AML-193 (cell line): ENCODE measurements at regions not wholly inside any gene's neighbourhood (a gene's known extent, or its start where the extent isn't known, plus 50 kb on each side); places are given as distances from the start of the nearest gene placed in this dataset.
"Not testable (repeated sequence)": the region's sequence is repeated elsewhere in the genome, so short reads cannot be mapped to it uniquely, and the experiment has no call there.

ENCODE experiments used
- DNase-seq, 2 experiments: peaks; one replicate each; lab custom pipeline; 2025; lab: John Stamatoyannopoulos, UW

- DNase-seq, result no peak
These were observed 274.3 kb downstream of the ISL1 start for GRCh38 chr5:51657340-51658240.

GRCh38 chr5:51661646-51662265 is 278.5 kb downstream of the ISL1 start:
- no peak for DNase-seq

- no peak for DNase-seq
These were observed 281.4 kb downstream of the ISL1 start for GRCh38 chr5:51664491-51665250.

DNA sequence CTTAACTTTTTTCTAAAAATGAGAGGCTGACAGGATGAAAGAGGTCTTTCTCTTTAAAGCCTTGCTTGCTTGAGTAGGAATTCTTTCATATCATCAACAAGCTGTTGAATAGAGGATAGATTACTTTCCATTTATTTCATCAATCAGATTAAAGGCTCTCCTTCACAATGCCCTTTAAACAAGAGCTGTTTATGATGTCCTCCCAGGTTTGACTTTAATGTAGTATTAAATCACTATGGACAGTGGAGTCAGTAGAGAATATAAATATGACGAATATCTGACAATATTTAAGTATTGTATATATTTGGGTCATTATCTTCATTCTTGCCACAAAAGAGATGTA is 282.0 kb downstream of the ISL1 start:
- DNase-seq, result no peak

- no peak for DNase-seq
These were observed 285.8 kb downstream of the ISL1 start for GRCh38 chr5:51669095-51669494.

GRCh38 chr5:51678330-51678729 is 295.1 kb downstream of the ISL1 start:
- no peak for DNase-seq

GRCh38 chr5:51679286-51679685 is 296.0 kb downstream of the ISL1 start:
- no peak for DNase-seq

DNA sequence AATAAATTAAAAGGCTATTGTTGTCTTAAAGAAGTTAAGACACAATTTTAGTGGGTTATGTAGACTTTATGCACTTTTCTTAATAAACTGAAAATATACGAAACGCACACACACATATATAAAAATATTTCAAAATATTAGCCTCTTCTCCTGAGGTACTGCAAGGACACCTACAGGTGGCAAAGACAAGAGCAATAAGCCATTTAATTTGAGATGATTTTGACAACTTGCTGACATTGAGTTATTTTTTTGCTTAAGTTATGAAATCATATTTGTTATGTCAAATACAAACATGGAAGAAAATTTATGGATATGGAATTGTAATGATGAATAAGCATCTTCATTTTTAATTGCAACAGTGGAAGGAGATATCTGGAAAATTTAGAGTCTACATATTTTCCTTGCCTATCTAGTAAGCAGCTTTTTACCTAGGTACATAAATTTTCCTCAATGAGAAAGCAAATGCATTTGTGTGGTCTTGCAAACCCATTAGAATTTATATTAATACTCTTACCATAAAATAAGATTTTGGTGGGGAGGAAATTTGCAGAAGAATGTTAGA is 301.6 kb downstream of the ISL1 start:
- DNase-seq, result no peak

GRCh38 chr5:51685419-51685818 is 302.2 kb downstream of the ISL1 start:
- no peak for DNase-seq

- no peak for DNase-seq
These were observed 303.4 kb downstream of the ISL1 start for GRCh38 chr5:51686622-51687021.

GRCh38 chr5:51691538-51692079 is 308.4 kb downstream of the ISL1 start:
- DNase-seq, result no peak

- no peak for DNase-seq
These were observed 311.6 kb downstream of the ISL1 start for GRCh38 chr5:51694826-51695225.

DNA sequence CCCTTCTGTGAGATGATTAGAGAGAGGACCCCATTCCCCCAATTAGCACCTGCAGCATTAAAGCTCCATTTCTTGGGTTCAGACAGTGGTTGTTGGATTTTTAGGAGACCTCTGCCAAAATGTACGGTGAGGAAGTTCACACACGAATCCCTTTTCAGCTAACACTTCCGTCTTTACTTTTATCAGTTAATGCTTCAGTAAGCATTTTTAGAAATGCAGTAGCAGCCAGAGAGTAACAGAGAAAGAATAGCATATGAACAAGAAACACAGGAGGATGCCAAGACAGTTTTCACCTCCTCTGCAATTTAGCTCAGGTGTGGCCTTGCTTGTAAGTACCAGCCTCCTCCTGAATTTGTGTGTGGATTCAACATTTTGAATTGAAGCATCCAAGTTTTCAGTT is 312.9 kb downstream of the ISL1 start:
- no peak for DNase-seq

DNA sequence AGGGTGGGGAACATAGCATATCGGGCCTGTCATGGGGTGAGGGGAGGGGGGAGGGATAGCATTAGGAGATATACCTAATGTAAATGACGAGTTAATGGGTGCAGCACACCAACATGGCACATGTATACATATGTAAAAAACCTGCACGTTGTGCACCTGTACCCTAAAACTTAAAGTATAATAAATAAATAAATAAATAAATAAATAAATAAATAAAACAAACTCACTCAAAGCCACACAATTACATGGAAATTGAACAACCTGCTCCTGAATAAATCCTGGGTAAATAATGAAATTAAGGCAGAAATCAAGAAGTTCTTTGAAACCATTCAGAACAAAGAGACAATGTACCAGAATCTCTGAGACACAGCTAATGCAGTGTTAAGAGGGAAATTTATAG is 318.8 kb downstream of the ISL1 start:
- not testable (repeated sequence) for DNase-seq

DNA sequence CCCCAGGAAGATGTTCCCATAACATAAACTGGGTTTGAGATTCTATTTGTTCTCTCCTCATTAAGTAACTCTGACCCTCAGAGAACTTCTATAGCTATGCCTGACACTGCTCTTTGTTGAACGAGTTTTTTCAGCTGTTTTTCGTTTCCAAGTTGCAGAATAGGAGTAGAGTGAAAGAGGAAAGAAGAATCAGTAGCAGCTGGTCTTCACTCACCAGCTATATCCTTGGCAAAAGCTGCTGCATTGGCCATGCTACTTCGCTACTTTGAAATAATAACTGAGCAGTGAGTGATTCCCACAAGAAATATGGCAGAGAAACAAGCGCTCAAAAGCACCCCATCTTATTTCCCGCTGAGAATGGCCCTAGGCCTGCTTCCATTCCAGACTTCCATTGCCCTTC is 329.0 kb downstream of the ISL1 start:
- no peak for DNase-seq

- DNase-seq, result not testable (repeated sequence)
These were observed 332.2 kb downstream of the ISL1 start for GRCh38 chr5:51715445-51715844.

DNA sequence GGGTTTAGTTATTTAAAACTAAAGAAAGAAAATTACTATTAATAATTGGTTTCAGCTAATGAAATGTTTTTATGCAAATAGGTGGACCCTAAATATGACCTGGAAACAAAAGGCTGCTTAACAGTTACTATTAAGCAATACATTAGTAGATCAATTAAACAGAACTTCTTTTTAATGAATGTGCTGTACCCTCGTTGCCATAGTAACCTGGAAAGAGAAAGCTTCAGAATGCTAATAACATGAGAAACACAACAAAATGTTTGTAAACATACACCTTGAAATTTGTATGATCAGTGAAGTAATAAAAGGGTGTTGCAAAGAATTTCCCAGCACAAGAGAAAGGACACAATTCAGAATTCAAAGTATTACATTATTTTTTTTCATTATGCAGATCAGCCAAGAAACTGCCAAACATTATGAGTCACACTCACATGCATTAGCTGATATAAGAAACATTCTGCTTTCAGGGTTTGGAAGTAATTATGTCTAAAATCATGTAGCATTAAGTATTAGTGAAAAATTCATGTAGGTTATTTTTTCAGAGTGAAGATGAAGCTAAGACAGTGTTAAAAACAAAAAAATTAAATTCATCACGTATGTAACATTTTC is 348.3 kb downstream of the ISL1 start:
- DNase-seq, result no peak

DNA sequence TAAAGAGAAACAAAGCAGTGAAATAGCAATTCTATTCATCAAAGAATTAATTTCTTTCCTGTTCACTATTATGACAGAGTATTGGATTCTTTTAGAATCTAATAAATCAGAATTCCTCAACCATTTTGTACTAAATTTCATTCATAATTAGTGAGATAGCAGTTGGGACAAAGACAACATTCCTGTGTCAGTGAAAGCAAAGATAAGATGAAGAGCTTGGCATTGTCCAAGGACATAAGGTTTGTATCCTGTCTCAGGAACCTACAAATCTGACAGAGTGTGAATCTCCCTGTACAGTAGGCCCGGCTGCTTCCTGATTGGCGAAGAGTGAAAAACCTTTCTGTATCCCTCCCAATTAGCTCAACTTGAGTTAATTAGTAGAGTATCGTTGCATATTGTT is 349.1 kb downstream of the ISL1 start:
- DNase-seq, result no peak

- DNase-seq, result no peak
These were observed 351.4 kb downstream of the ISL1 start for GRCh38 chr5:51734677-51735076.

DNA sequence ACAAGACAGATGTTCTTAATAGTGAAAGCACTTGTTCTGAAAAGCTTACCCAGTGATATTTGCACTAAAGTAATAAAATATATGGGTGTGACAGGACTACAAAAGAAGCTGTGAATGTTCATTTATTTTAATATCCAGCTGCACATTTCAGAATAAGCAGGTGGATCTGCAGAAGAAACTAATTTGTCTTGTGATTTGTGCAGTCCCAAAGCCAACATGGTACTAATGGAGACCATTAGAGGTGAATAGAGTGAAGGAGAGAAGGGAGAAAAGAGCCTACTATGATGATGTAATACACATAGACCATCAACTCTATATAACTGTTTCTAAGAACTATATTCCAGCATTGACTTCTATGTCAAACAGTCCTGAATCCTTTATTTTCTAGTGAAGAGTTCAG is 362.8 kb downstream of the ISL1 start:
- DNase-seq, result no peak

GRCh38 chr5:51748647-51749046 is 365.4 kb downstream of the ISL1 start:
- no peak for DNase-seq
